Osteocyte (in vitro differentiated cells): ENCODE measurements at regions not wholly inside any gene's neighbourhood (a gene's known extent, or its start where the extent isn't known, plus 50 kb on each side); places are given as distances from the start of the nearest gene placed in this dataset.

Source experiments
- DNase-seq: peaks from one replicate; pipeline ENCODE4 v3.0.0; 2021; ENCODE audit warnings: mixed read lengths; ENCODE audit not compliant: unreplicated experiment; ENCODE audit errors: extremely low spot score
- H3K27ac Mint-ChIP-seq: one replicate; pipeline ENCODE4 v1.8.0; 2021; ENCODE audit warnings: mild to moderate bottlenecking, mixed read lengths; ENCODE audit not compliant: unreplicated experiment
- H3K27me3 Mint-ChIP-seq: one replicate; pipeline ENCODE4 v1.8.0; 2021; ENCODE audit warnings: mixed read lengths; ENCODE audit not compliant: unreplicated experiment
- H3K36me3 Mint-ChIP-seq: one replicate; pipeline ENCODE4 v1.8.0; 2021; ENCODE audit warnings: mixed read lengths; ENCODE audit not compliant: unreplicated experiment
- H3K4me1 Mint-ChIP-seq: one replicate; pipeline ENCODE4 v1.8.0; 2021; ENCODE audit warnings: mixed read lengths; ENCODE audit not compliant: unreplicated experiment
- H3K4me3 Mint-ChIP-seq: one replicate; pipeline ENCODE4 v1.8.0; 2021; ENCODE audit warnings: mild to moderate bottlenecking, moderate library complexity, mixed read lengths; ENCODE audit not compliant: unreplicated experiment
- H3K9me3 Mint-ChIP-seq: one replicate; pipeline ENCODE4 v1.8.0; 2021; ENCODE audit warnings: mixed read lengths; ENCODE audit not compliant: unreplicated experiment
- CTCF ChIP-seq: fragments of 200-600 bp; sonication (generic); IDR thresholded peaks from 2 replicates; pipeline ENCODE4 v1.5.0; 2021; ENCODE audit warnings: antibody characterized with exemption, mild to moderate bottlenecking, moderate library complexity

GRCh38 chr2:59889305-59889704 lies 664.1 kb downstream of the BCL11A start:
- DNase-seq = no peak
- no peaks in the 10 kb centered on the region for H3K9me3 Mint-ChIP-seq
- no peak overlapping the region for H3K4me3 Mint-ChIP-seq
- no peak for TF ChIP-seq CTCF
- no peaks in the 10 kb centered on the region for H3K4me1 Mint-ChIP-seq
- no peaks in the 10 kb centered on the region for H3K36me3 Mint-ChIP-seq
- H3K27me3 Mint-ChIP-seq = peaks cover 2% of the 10 kb centered on the region
- H3K27ac Mint-ChIP-seq = no peak overlapping the region

- no peaks in the 10 kb centered on the region for H3K4me1 Mint-ChIP-seq
These were observed 664.7 kb downstream of the BCL11A start for GRCh38 chr2:59888706-59889105.

GRCh38 chr2:59888015-59888414 lies 665.4 kb downstream of the BCL11A start:
- DNase-seq = no peak
- TF ChIP-seq CTCF = no peak
- Mint-ChIP-seq H3K4me3 (no peak overlapping the region), H3K27ac (no peak overlapping the region), H3K27me3 (peaks cover 2% of the 10 kb centered on the region), H3K9me3 (no peaks in the 10 kb centered on the region), H3K36me3 (no peaks in the 10 kb centered on the region), H3K4me1 (no peaks in the 10 kb centered on the region)

More at GRCh38 chr2:59888706-59889105, 664.7 kb downstream of the BCL11A start:
- Mint-ChIP-seq H3K27me3 (peaks cover 2% of the 10 kb centered on the region), H3K27ac (no peak overlapping the region), H3K36me3 (no peaks in the 10 kb centered on the region), H3K9me3 (no peaks in the 10 kb centered on the region), H3K4me3 (no peak overlapping the region)
- DNase-seq = no peak
- no peak for TF ChIP-seq CTCF

GRCh38 chr2:59887366-59887765 lies 666.1 kb downstream of the BCL11A start:
- DNase-seq = no peak
- no peaks in the 10 kb centered on the region for H3K36me3 Mint-ChIP-seq
- H3K9me3 Mint-ChIP-seq = no peaks in the 10 kb centered on the region
- peaks cover 2% of the 10 kb centered on the region for H3K27me3 Mint-ChIP-seq
- H3K27ac Mint-ChIP-seq = no peak overlapping the region
- no peaks in the 10 kb centered on the region for H3K4me1 Mint-ChIP-seq
- no peak for TF ChIP-seq CTCF
- H3K4me3 Mint-ChIP-seq = no peak overlapping the region

GRCh38 chr2:59886759-59887158 lies 666.7 kb downstream of the BCL11A start:
- Mint-ChIP-seq H3K9me3 (no peaks in the 10 kb centered on the region), H3K4me1 (no peaks in the 10 kb centered on the region), H3K4me3 (no peak overlapping the region), H3K36me3 (no peaks in the 10 kb centered on the region), H3K27ac (no peak overlapping the region), H3K27me3 (peaks cover 2% of the 10 kb centered on the region)
- TF ChIP-seq CTCF = no peak
- DNase-seq = no peak
